ENCODE measurements at regions not wholly inside any gene's neighbourhood (a gene's known extent, or its start where the extent isn't known, plus 50 kb on each side); places are given as distances from the start of the nearest gene placed in this dataset.

DNA sequence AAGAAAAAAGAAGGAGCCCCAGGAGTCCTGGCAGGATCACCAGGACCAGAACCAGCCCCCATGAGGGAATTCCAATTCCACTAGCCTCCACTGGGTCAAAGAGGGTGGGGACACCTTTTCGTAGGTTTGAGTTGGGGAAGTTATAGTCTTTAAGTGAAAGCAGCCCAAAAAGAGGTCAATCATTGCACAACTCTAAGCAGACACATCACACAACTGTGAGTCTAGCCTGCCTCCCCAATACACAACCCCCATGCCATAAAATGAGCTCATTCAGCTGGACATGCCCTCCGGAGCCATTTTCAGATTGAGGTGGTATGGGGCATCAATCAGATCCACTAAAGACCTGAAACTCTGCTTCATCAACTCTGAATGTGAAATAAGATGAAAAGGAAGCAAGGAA lies 179.9 kb downstream of the NPHP4 start:
- no peak overlapping the region for H3K27ac ChIP-seq (ENCODE audit: low read depth, low read length)
- no peaks in the 10 kb centered on the region for H3K9me2 ChIP-seq (replicated peaks; ENCODE audit: control insufficient read depth, low read length)
- no peaks in the 10 kb centered on the region for H3K79me2 ChIP-seq (ENCODE audit: control insufficient read depth, low read length)
- H3K4me1 ChIP-seq (ENCODE audit: control insufficient read depth, low read length): no peaks in the 10 kb centered on the region
- no peaks in the 10 kb centered on the region for H4K20me1 ChIP-seq (ENCODE audit: control insufficient read depth, insufficient read depth, low read depth, low read length)
- no peaks in the 10 kb centered on the region; the same call in 1 of the 2 replicates for H3K9me3 ChIP-seq (ENCODE audit: control insufficient read depth, insufficient read depth, low read length)
- no peaks in the 10 kb centered on the region for H3K36me3 ChIP-seq (ENCODE audit: control insufficient read depth, low read length)
- H3K4me3 ChIP-seq (ENCODE audit: low read length): no peak overlapping the region
- H3K27me3 ChIP-seq (ENCODE audit: control insufficient read depth, low read length): no peaks in the 10 kb centered on the region
- TF ChIP-seq, protein P1, sequence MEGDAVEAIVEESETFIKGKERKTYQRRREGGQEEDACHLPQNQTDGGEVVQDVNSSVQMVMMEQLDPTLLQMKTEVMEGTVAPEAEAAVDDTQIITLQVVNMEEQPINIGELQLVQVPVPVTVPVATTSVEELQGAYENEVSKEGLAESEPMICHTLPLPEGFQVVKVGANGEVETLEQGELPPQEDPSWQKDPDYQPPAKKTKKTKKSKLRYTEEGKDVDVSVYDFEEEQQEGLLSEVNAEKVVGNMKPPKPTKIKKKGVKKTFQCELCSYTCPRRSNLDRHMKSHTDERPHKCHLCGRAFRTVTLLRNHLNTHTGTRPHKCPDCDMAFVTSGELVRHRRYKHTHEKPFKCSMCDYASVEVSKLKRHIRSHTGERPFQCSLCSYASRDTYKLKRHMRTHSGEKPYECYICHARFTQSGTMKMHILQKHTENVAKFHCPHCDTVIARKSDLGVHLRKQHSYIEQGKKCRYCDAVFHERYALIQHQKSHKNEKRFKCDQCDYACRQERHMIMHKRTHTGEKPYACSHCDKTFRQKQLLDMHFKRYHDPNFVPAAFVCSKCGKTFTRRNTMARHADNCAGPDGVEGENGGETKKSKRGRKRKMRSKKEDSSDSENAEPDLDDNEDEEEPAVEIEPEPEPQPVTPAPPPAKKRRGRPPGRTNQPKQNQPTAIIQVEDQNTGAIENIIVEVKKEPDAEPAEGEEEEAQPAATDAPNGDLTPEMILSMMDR (IDR thresholded peaks at IDR 0.05; ENCODE audit: low read depth, low read length, poor library complexity, severe bottlenecking): no peak
- TF ChIP-seq EZH2phosphoT487 (IDR thresholded peaks at IDR 0.05; ENCODE audit: borderline replicate concordance, low read length): no peak
- H3K4me2 ChIP-seq (ENCODE audit: low read length): no peak overlapping the region
- H3F3A ChIP-seq (ENCODE audit: control insufficient read depth, insufficient read depth): no peaks in the 10 kb centered on the region

- TF ChIP-seq EZH2phosphoT487 (IDR thresholded peaks at IDR 0.05; ENCODE audit: borderline replicate concordance, low read length): no peak
- TF ChIP-seq, protein P1 (IDR thresholded peaks at IDR 0.05; ENCODE audit: low read depth, low read length, poor library complexity, severe bottlenecking): no peak
- H3K4me1 ChIP-seq (ENCODE audit: control insufficient read depth, low read length): no peaks in the 10 kb centered on the region
- no peaks in the 10 kb centered on the region for H4K20me1 ChIP-seq (ENCODE audit: control insufficient read depth, insufficient read depth, low read depth, low read length)
- H3K4me2 ChIP-seq (ENCODE audit: low read length): no peak overlapping the region
- H3K9me2 ChIP-seq (replicated peaks; ENCODE audit: control insufficient read depth, low read length): no peaks in the 10 kb centered on the region
- H3K27ac ChIP-seq (ENCODE audit: low read depth, low read length): no peak overlapping the region
- no peaks in the 10 kb centered on the region for H3K79me2 ChIP-seq (ENCODE audit: control insufficient read depth, low read length)
- no peak overlapping the region for H3K4me3 ChIP-seq (ENCODE audit: low read length)
- no peaks in the 10 kb centered on the region for H3K27me3 ChIP-seq (ENCODE audit: control insufficient read depth, low read length)
- no peaks in the 10 kb centered on the region for H3K36me3 ChIP-seq (ENCODE audit: control insufficient read depth, low read length)
- H3F3A ChIP-seq (ENCODE audit: control insufficient read depth, insufficient read depth): no peaks in the 10 kb centered on the region
- no peaks in the 10 kb centered on the region; the same call in 1 of the 2 replicates for H3K9me3 ChIP-seq (ENCODE audit: control insufficient read depth, insufficient read depth, low read length)
Measured at GRCh38 chr1:5811419-5811818, 180.8 kb downstream of the NPHP4 start.

DNA sequence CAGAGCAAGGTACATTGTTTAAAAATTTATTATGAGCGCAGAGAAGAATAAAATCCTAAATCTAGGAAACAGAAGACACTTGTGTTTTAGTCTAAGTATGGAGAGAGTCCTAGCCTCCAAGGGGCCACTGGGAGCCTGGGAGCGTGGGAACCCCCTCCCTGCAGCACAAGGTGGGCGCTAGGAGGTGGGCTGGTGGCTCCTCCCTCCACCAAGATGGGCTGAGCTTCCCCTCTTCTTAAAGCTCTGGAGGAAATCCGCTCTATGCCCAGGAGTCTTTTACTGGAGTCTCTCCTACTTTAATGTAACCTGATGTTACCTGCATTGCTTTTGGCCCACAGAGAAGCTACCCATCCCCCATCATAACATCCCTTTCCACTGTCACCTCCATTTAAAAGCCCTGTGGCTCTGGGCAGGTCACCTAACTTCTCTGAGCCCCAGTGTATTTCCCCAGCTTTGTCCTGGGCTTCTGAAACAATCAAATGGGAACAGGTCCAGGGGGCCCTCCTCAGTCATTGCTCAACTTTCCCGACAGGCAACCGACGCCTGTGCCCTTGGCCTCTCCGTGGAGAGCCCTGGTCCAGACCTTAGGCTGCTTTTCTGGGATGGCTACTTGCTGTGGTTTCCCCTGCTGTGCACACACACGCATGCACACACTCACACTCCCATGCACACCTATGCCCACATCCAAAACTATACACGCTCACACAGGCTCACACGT lies 181.5 kb downstream of the NPHP4 start:
- TF ChIP-seq, protein P1 (IDR thresholded peaks at IDR 0.05; ENCODE audit: low read depth, low read length, poor library complexity, severe bottlenecking): no peak
- no peak for TF ChIP-seq EZH2phosphoT487 (IDR thresholded peaks at IDR 0.05; ENCODE audit: borderline replicate concordance, low read length)
- Histone ChIP-seq H3K36me3 (ENCODE audit: control insufficient read depth, low read length) (no peaks in the 10 kb centered on the region), H3K27ac (ENCODE audit: low read depth, low read length) (no peak overlapping the region), H4K20me1 (ENCODE audit: control insufficient read depth, insufficient read depth, low read depth, low read length) (no peaks in the 10 kb centered on the region), H3K4me2 (ENCODE audit: low read length) (no peak overlapping the region), H3F3A (ENCODE audit: control insufficient read depth, insufficient read depth) (no peaks in the 10 kb centered on the region), H3K79me2 (ENCODE audit: control insufficient read depth, low read length) (no peaks in the 10 kb centered on the region), H3K9me2 (replicated peaks; ENCODE audit: control insufficient read depth, low read length) (no peaks in the 10 kb centered on the region), H3K4me1 (ENCODE audit: control insufficient read depth, low read length) (no peaks in the 10 kb centered on the region), H3K9me3 (ENCODE audit: control insufficient read depth, insufficient read depth, low read length) (no peaks in the 10 kb centered on the region; the same call in 1 of the 2 replicates), H3K4me3 (ENCODE audit: low read length) (no peak overlapping the region), H3K27me3 (ENCODE audit: control insufficient read depth, low read length) (no peaks in the 10 kb centered on the region)

All from DOHH2 (cell line).